Astrocyte (in vitro differentiated cells and primary cell): ENCODE measurements at regions not wholly inside any gene's neighbourhood (a gene's known extent, or its start where the extent isn't known, plus 50 kb on each side); places are given as distances from the start of the nearest gene placed in this dataset.

Experiments
- DNase-seq: peaks from one replicate; pipeline ENCODE4 v3.0.0-alpha.2; 2010; ENCODE audit warnings: low read depth
- FAIRE-seq: peaks from 2 replicates; lab custom pipeline; 2011; peaks lifted over from hg19 to GRCh38; lab: Jason Lieb, UNC
- H2AFZ ChIP-seq: 2 replicates; pipeline ENCODE4 v1.6.0; 2012; ENCODE audit warnings: low read depth, low read length, inconsistent platforms
- H3K27ac ChIP-seq: 2 replicates; pipeline ENCODE4 v1.5.1; 2011; ENCODE audit warnings: low read depth, low read length, inconsistent platforms
- H3K27me3 ChIP-seq: 2 replicates; pipeline ENCODE4 v1.6.0; 2011; ENCODE audit warnings: low read length, inconsistent platforms; ENCODE audit not compliant: insufficient read depth
- H3K36me3 ChIP-seq: 2 replicates; pipeline ENCODE4 v1.5.1; 2011; ENCODE audit warnings: low read length, inconsistent platforms; ENCODE audit not compliant: insufficient read depth
- H3K4me1 ChIP-seq: 2 replicates; pipeline ENCODE4 v1.5.1; 2011; ENCODE audit warnings: low read length, inconsistent platforms; ENCODE audit not compliant: insufficient read depth
- H3K4me2 ChIP-seq: 2 replicates; pipeline ENCODE4 v1.6.0; 2012; ENCODE audit warnings: low read length, inconsistent platforms
- H3K4me3 ChIP-seq: 2 replicates; pipeline ENCODE4 v1.5.1; 2011; ENCODE audit warnings: low read depth, mild to moderate bottlenecking, low read length, inconsistent platforms; ENCODE audit not compliant: insufficient read depth
- H3K79me2 ChIP-seq: 2 replicates; pipeline ENCODE4 v1.6.0; 2012; ENCODE audit warnings: mild to moderate bottlenecking, low read length, inconsistent platforms; ENCODE audit not compliant: insufficient read depth
- H3K9ac ChIP-seq: 2 replicates; pipeline ENCODE4 v1.6.0; 2012; ENCODE audit warnings: mild to moderate bottlenecking, low read length, inconsistent platforms
- H3K9me3 ChIP-seq: 2 replicates; pipeline ENCODE4 v1.5.1; 2012; ENCODE audit warnings: low read depth, mild to moderate bottlenecking, low read length, inconsistent platforms; ENCODE audit not compliant: insufficient read depth
- H4K20me1 ChIP-seq: 2 replicates; pipeline ENCODE4 v1.6.0; 2012; ENCODE audit warnings: low read length, inconsistent platforms; ENCODE audit not compliant: insufficient read depth
- H3K27ac Mint-ChIP-seq: one replicate; pipeline ENCODE4 v1.8.0; 2021; ENCODE audit warnings: mild to moderate bottlenecking, mixed read lengths; ENCODE audit not compliant: unreplicated experiment
- H3K27me3 Mint-ChIP-seq: one replicate; pipeline ENCODE4 v1.8.0; 2021; ENCODE audit warnings: low read depth, mixed read lengths; ENCODE audit not compliant: unreplicated experiment
- H3K36me3 Mint-ChIP-seq: one replicate; pipeline ENCODE4 v1.8.0; 2021; ENCODE audit warnings: low read depth, mixed read lengths; ENCODE audit not compliant: unreplicated experiment
- H3K4me1 Mint-ChIP-seq: one replicate; pipeline ENCODE4 v1.8.0; 2021; ENCODE audit warnings: low read depth, mixed read lengths; ENCODE audit not compliant: unreplicated experiment
- H3K4me3 Mint-ChIP-seq: one replicate; pipeline ENCODE4 v1.8.0; 2021; ENCODE audit warnings: mild to moderate bottlenecking, moderate library complexity, mixed read lengths; ENCODE audit not compliant: unreplicated experiment
- H3K9me3 Mint-ChIP-seq: one replicate; pipeline ENCODE4 v1.8.0; 2021; ENCODE audit warnings: mild to moderate bottlenecking, mixed read lengths; ENCODE audit not compliant: unreplicated experiment
- EZH2 ChIP-seq: IDR thresholded peaks from 2 replicates; pipeline ENCODE4 v1.6.1; 2012; ENCODE audit warnings: mild to moderate bottlenecking, low read length, inconsistent platforms; ENCODE audit not compliant: insufficient read depth
- TF ChIP-seq, protein P1 (sequence below): IDR thresholded peaks from 2 replicates; pipeline ENCODE4 v1.5.1; 2011; ENCODE audit warnings: low read depth, mild to moderate bottlenecking, inconsistent platforms, low read length, moderate library complexity; ENCODE audit not compliant: insufficient read depth

DNA sequence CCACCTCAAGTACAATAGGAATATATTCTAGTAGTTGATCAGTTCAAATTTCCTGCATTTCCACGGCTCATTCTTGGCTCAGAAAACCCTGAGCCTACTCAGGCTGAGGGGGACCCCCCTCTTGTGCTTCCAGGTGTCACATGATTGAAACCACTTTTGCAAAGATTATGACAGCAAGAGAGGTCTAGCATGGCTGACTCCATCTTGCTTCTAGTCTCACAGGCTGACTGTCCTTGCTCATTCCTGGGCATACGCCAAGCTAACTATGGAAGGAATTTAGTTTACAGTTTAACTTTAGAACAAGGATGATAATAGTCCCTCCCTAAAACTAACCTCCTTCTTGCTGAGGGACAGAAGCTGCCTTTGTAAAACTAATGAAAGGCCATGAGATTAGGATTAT lies 154.1 kb downstream of the SNX18 start:
- peaks cover 6% of the 10 kb centered on the region for H3K27me3 Mint-ChIP-seq
- H3K4me1 Mint-ChIP-seq: peaks cover 9% of the 10 kb centered on the region

DNA sequence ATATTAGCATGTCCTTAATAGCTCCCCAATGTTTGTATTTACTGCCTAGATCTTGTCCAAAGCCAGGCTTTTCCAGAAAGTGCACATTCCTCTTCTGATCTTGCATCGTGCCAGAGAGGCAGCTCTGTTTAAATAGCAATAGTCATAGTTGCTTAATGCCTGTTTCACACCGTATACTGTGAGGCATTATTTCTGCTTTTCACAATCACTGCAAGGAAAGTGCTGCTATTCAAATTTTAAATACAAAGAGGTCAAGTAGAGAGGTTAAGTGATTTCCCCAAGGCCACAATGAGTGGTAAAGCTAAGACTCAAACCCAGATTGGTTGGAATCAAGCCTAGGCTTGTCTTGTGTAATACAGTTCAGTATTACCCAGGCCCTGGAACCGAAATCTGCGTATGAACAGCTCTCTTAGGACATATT lies 153.6 kb downstream of the SNX18 start:
- peaks cover 9% of the 10 kb centered on the region for H3K4me1 Mint-ChIP-seq
- peaks cover 4% of the 10 kb centered on the region for H3K36me3 Mint-ChIP-seq
- no peak overlapping the region for H2AFZ ChIP-seq

More for the DNA sequence above, 154.1 kb downstream of the SNX18 start:
- H3K27me3 ChIP-seq: no peaks in the 10 kb centered on the region
- FAIRE-seq (no peak), DNase-seq (no peak)
- peaks cover 5% of the 10 kb centered on the region for H3K36me3 Mint-ChIP-seq
- peaks cover 12% of the 10 kb centered on the region for H3K4me1 ChIP-seq
- no peak overlapping the region for H3K27ac Mint-ChIP-seq
- no peak overlapping the region for H3K4me2 ChIP-seq
- TF ChIP-seq, protein P1, sequence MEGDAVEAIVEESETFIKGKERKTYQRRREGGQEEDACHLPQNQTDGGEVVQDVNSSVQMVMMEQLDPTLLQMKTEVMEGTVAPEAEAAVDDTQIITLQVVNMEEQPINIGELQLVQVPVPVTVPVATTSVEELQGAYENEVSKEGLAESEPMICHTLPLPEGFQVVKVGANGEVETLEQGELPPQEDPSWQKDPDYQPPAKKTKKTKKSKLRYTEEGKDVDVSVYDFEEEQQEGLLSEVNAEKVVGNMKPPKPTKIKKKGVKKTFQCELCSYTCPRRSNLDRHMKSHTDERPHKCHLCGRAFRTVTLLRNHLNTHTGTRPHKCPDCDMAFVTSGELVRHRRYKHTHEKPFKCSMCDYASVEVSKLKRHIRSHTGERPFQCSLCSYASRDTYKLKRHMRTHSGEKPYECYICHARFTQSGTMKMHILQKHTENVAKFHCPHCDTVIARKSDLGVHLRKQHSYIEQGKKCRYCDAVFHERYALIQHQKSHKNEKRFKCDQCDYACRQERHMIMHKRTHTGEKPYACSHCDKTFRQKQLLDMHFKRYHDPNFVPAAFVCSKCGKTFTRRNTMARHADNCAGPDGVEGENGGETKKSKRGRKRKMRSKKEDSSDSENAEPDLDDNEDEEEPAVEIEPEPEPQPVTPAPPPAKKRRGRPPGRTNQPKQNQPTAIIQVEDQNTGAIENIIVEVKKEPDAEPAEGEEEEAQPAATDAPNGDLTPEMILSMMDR: no peak
- no peak for TF ChIP-seq EZH2
- peaks cover 11% of the 10 kb centered on the region for H3K9me3 Mint-ChIP-seq
- H3K9me3 ChIP-seq: no peaks in the 10 kb centered on the region
- H3K4me3 Mint-ChIP-seq: no peak overlapping the region
- no peak overlapping the region for H3K27ac ChIP-seq
- no peak overlapping the region for H3K9ac ChIP-seq
- no peaks in the 10 kb centered on the region for H3K79me2 ChIP-seq
- H2AFZ ChIP-seq: no peak overlapping the region
- H3K4me3 ChIP-seq: no peak overlapping the region
- H3K36me3 ChIP-seq: no peaks in the 10 kb centered on the region
- H4K20me1 ChIP-seq: no peaks in the 10 kb centered on the region

DNA sequence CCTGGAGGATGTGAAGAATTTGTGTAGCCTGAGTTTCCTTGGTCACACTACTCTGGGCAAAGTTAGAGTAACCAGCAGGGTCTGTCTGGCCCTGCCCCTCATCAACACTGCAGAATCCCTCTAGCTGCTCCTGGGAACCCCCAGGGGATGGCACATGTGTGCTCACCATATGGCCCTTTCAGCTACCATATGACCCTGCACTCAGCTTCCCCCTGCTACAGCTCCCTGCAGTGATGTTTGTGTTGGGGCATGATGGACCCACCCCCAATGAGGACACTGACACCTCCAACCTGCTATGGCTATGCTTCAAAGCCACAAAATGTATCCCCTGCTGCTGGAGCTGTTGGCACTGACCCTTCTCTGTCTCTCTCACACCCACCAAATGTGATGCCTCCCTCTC lies 152.7 kb downstream of the SNX18 start:
- H3K27ac ChIP-seq: no peak overlapping the region
- no peaks in the 10 kb centered on the region for H3K27me3 ChIP-seq
- H3K79me2 ChIP-seq: no peaks in the 10 kb centered on the region
- H3K4me3 ChIP-seq: no peak overlapping the region
- Mint-ChIP-seq H3K27me3 (no peaks in the 10 kb centered on the region), H3K4me3 (no peak overlapping the region), H3K9me3 (peaks cover 13% of the 10 kb centered on the region), H3K4me1 (peaks cover 9% of the 10 kb centered on the region), H3K36me3 (peaks cover 2% of the 10 kb centered on the region), H3K27ac (no peak overlapping the region)
- no peaks in the 10 kb centered on the region for H4K20me1 ChIP-seq
- peaks cover 12% of the 10 kb centered on the region for H3K4me1 ChIP-seq
- H3K4me2 ChIP-seq: no peak overlapping the region
- H3K9ac ChIP-seq: no peak overlapping the region
- H3K36me3 ChIP-seq: no peaks in the 10 kb centered on the region
- DNase-seq (no peak), FAIRE-seq (no peak)
- no peaks in the 10 kb centered on the region for H3K9me3 ChIP-seq
- TF ChIP-seq EZH2: no peak
- TF ChIP-seq, protein P1: no peak
- H2AFZ ChIP-seq: no peak overlapping the region

More for the DNA sequence above, 153.6 kb downstream of the SNX18 start:
- DNase-seq (no peak), FAIRE-seq (no peak)
- peaks cover 13% of the 10 kb centered on the region for H3K9me3 Mint-ChIP-seq
- Histone ChIP-seq H3K4me3 (no peak overlapping the region), H3K9me3 (no peaks in the 10 kb centered on the region), H3K4me2 (no peak overlapping the region), H3K4me1 (peaks cover 12% of the 10 kb centered on the region), H3K79me2 (no peaks in the 10 kb centered on the region), H3K36me3 (no peaks in the 10 kb centered on the region), H3K27ac (no peak overlapping the region), H4K20me1 (no peaks in the 10 kb centered on the region), H3K27me3 (no peaks in the 10 kb centered on the region), H3K9ac (no peak overlapping the region)
- peaks cover 2% of the 10 kb centered on the region for H3K27me3 Mint-ChIP-seq
- no peak overlapping the region for H3K4me3 Mint-ChIP-seq
- no peak overlapping the region for H3K27ac Mint-ChIP-seq
- no peak for TF ChIP-seq EZH2
- TF ChIP-seq, protein P1: no peak
